H9 (cell line): ENCODE measurements at regions not wholly inside any gene's neighbourhood (a gene's known extent, or its start where the extent isn't known, plus 50 kb on each side); places are given as distances from the start of the nearest gene placed in this dataset.

Experiments used
- DNase-seq: peaks from one replicate; pipeline ENCODE4 v3.0.0-alpha.2; 2017
- H2AFZ ChIP-seq: one replicate; pipeline ENCODE4 v1.6.1; 2013; ENCODE audit warnings: mild to moderate bottlenecking, low read length, control low read depth, moderate library complexity
- H2AK5ac ChIP-seq: 2 replicates; pipeline ENCODE4 v1.6.1; 2013; ENCODE audit warnings: low read length, control low read depth, mixed read lengths; ENCODE audit not compliant: insufficient read length
- H2BK120ac ChIP-seq: one replicate; pipeline ENCODE4 v1.6.1; 2013; ENCODE audit warnings: low read depth, mild to moderate bottlenecking, low read length, control low read depth, inconsistent platforms; ENCODE audit not compliant: poor library complexity, severe bottlenecking
- H2BK12ac ChIP-seq: 2 replicates; pipeline ENCODE4 v1.6.1; 2013; ENCODE audit warnings: low read length, control low read depth, mixed read lengths, low read depth; ENCODE audit not compliant: insufficient read length
- H2BK15ac ChIP-seq: 2 replicates; pipeline ENCODE4 v1.6.1; 2013; ENCODE audit warnings: low read depth, low read length, control low read depth
- H2BK20ac ChIP-seq: one replicate; pipeline ENCODE4 v1.6.1; 2013; ENCODE audit warnings: low read depth, mild to moderate bottlenecking, low read length, control low read depth, inconsistent platforms; ENCODE audit not compliant: poor library complexity, severe bottlenecking
- H2BK5ac ChIP-seq: 2 replicates; pipeline ENCODE4 v1.6.1; 2013; ENCODE audit warnings: low read length, control low read depth, mixed read lengths; ENCODE audit not compliant: insufficient read length
- H3K14ac ChIP-seq: 2 replicates; pipeline ENCODE4 v1.6.1; 2013; ENCODE audit warnings: low read length, control low read depth; ENCODE audit not compliant: insufficient read depth
- H3K18ac ChIP-seq: 2 replicates; pipeline ENCODE4 v1.6.1; 2013; ENCODE audit warnings: low read depth, mild to moderate bottlenecking, mixed read lengths, low read length, control low read depth; ENCODE audit not compliant: insufficient read length
- H3K23ac ChIP-seq: 2 replicates; pipeline ENCODE4 v1.6.1; 2013; ENCODE audit warnings: low read length, control low read depth, mixed read lengths, low read depth; ENCODE audit not compliant: insufficient read length
- H3K23me2 ChIP-seq: 2 replicates; pipeline ENCODE4 v1.6.1; 2013; ENCODE audit warnings: low read depth, mild to moderate bottlenecking, mixed read lengths, low read length, control low read depth; ENCODE audit not compliant: insufficient read length, poor library complexity, severe bottlenecking
- H3K27ac ChIP-seq: 2 replicates; pipeline ENCODE4 v1.5.1; 2013; ENCODE audit warnings: low read length, control low read depth, mixed read lengths, low read depth; ENCODE audit not compliant: insufficient read length
- H3K27me3 ChIP-seq: 2 replicates; pipeline ENCODE4 v1.6.1; 2013; ENCODE audit warnings: low read length, control low read depth, inconsistent platforms; ENCODE audit not compliant: insufficient read depth
- H3K4ac ChIP-seq: 2 replicates; pipeline ENCODE4 v1.6.1; 2013; ENCODE audit warnings: low read depth, mild to moderate bottlenecking, control low read depth, inconsistent platforms, low read length, moderate library complexity
- H3K4me1 ChIP-seq: 2 replicates; pipeline ENCODE4 v1.6.1; 2013; ENCODE audit warnings: low read length, control low read depth, inconsistent platforms; ENCODE audit not compliant: insufficient read depth
- H3K4me2 ChIP-seq: 2 replicates; pipeline ENCODE4 v1.6.1; 2013; ENCODE audit warnings: low read length, control low read depth, mixed read lengths; ENCODE audit not compliant: insufficient read length, insufficient read depth
- H3K56ac ChIP-seq: 2 replicates; pipeline ENCODE4 v1.6.1; 2013; ENCODE audit warnings: low read depth, mild to moderate bottlenecking, mixed read lengths, low read length, control low read depth; ENCODE audit not compliant: insufficient read length
- H3K79me1 ChIP-seq: 2 replicates; pipeline ENCODE4 v1.6.1; 2013; ENCODE audit warnings: low read depth, mild to moderate bottlenecking, moderate library complexity, low read length, control low read depth, inconsistent platforms; ENCODE audit not compliant: insufficient read depth, poor library complexity, severe bottlenecking
- H3K79me2 ChIP-seq: 2 replicates; pipeline ENCODE4 v1.6.1; 2013; ENCODE audit warnings: low read length, control low read depth, inconsistent platforms; ENCODE audit not compliant: insufficient read depth
- H3K9ac ChIP-seq: 2 replicates; pipeline ENCODE4 v1.6.1; 2013; ENCODE audit warnings: low read length, control low read depth, mixed read lengths; ENCODE audit not compliant: insufficient read length; ENCODE audit errors: extremely low read depth
- H3K9me3 ChIP-seq: one replicate; pipeline ENCODE4 v1.6.1; 2013; ENCODE audit warnings: low read depth, low read length, inconsistent platforms; ENCODE audit not compliant: control insufficient read depth
- H3T11ph ChIP-seq: one replicate; pipeline ENCODE4 v1.6.1; 2013; ENCODE audit warnings: mild to moderate bottlenecking, low read length, control low read depth, inconsistent platforms
- H4K20me1 ChIP-seq: one replicate; pipeline ENCODE4 v1.6.1; 2013; ENCODE audit not compliant: control insufficient read depth, insufficient read length, insufficient read depth
- H4K5ac ChIP-seq: 2 replicates; pipeline ENCODE4 v1.6.1; 2013; ENCODE audit warnings: low read depth, mild to moderate bottlenecking, mixed read lengths, low read length, control low read depth; ENCODE audit not compliant: insufficient read length
- H4K8ac ChIP-seq: replicated peaks from 2 replicates; pipeline ENCODE4 v1.6.1; 2013; ENCODE audit warnings: low read length, control low read depth, mixed read lengths, low read depth; ENCODE audit not compliant: insufficient read length
- H4K91ac ChIP-seq: 2 replicates; pipeline ENCODE4 v1.6.1; 2013; ENCODE audit warnings: low read depth, mild to moderate bottlenecking, moderate library complexity, mixed read lengths, low read length, control low read depth; ENCODE audit not compliant: insufficient read length
- H3K27ac Mint-ChIP-seq, 3 experiments: 2 replicates in 2 of 3; 3 replicates in 1 of 3; pipeline ENCODE4 v1.8.0; 2020 to 2021; ENCODE audit warnings: mixed read lengths in 3 of 3, mild to moderate bottlenecking in 1 of 3, moderate library complexity in 1 of 3
- H3K27me3 Mint-ChIP-seq: 2 replicates; pipeline ENCODE4 v1.8.0; 2021; ENCODE audit warnings: low read depth, mild to moderate bottlenecking, moderate library complexity, mixed read lengths
- H3K36me3 Mint-ChIP-seq, 3 experiments: 2 replicates in 2 of 3; 3 replicates in 1 of 3; pipeline ENCODE4 v1.8.0; 2020 to 2021; ENCODE audit warnings: low read depth in 3 of 3, mixed read lengths in 3 of 3; ENCODE audit not compliant: insufficient read depth in 1 of 3
- H3K4me1 Mint-ChIP-seq, 2 experiments: 2 replicates each; pipeline ENCODE4 v1.8.0; 2020; ENCODE audit warnings: mixed read lengths in 2 of 2
- H3K4me3 Mint-ChIP-seq, 2 experiments: 2 replicates in 1 of 2; 3 replicates in 1 of 2; pipeline ENCODE4 v1.8.0; 2020 to 2021; ENCODE audit warnings: mild to moderate bottlenecking in 2 of 2, mixed read lengths in 2 of 2, moderate library complexity in 1 of 2
- H3K9me3 Mint-ChIP-seq, 2 experiments: 2 replicates in 1 of 2; 3 replicates in 1 of 2; pipeline ENCODE4 v1.8.0; 2020; ENCODE audit warnings: mild to moderate bottlenecking in 2 of 2, mixed read lengths in 2 of 2, moderate library complexity in 1 of 2
- WGBS: extraction: QIAGEN DNeasy Blood & Tissue Kit; methylation state at CpG from one replicate; pipeline ENCODE4 v1.1.7; 2013; ENCODE audit warnings: missing lambda C conversion rate, low lambda C conversion rate, mixed read lengths; ENCODE audit not compliant: insufficient read length; ENCODE audit errors: extremely low coverage; 5-methylcytosine and 5-hydroxymethylcytosine counted together
- TF ChIP-seq, protein P1 (sequence below): fragments of 200-600 bp; sonication (generic); conservative IDR thresholded peaks from 3 replicates; pipeline ENCODE4 v1.8.0; 2021; ENCODE audit warnings: antibody characterized with exemption, mild to moderate bottlenecking

DNA sequence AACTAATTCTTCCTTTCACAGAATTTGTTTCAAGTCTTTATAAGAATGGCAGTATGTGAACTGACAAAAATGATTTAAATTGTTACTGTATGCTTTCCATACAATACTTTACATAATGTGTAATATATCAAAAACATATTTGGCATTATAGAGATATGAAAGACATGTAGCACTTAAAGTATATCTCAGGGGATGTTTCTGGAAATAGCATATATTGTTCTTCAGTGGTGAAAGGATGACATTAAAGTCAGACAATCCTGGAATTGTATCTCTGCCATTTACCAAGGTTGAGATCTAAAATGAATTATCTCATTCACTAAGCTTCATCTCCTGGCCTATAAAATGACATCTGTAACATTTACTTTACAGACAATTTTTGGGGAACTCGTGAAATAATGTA lies 358.4 kb upstream of the EPHA5 start:
- Histone ChIP-seq H4K91ac (no peak overlapping the region), H3K18ac (no peak overlapping the region), H4K8ac (no peak overlapping the region), H3K27ac (no peak overlapping the region), H3K14ac (no peak overlapping the region), H3T11ph (no peak overlapping the region), H3K23me2 (no peaks in the 10 kb centered on the region), H2BK12ac (no peak overlapping the region), H3K9me3 (no peaks in the 10 kb centered on the region), H3K4ac (no peak overlapping the region), H3K27me3 (no peaks in the 10 kb centered on the region), H2BK20ac (no peak overlapping the region), H3K4me2 (no peak overlapping the region), H2BK5ac (no peak overlapping the region), H3K79me1 (no peaks in the 10 kb centered on the region), H4K20me1 (no peaks in the 10 kb centered on the region), H2BK15ac (no peak overlapping the region), H3K79me2 (no peaks in the 10 kb centered on the region), H2AK5ac (no peak overlapping the region), H4K5ac (no peak overlapping the region), H2AFZ (no peak overlapping the region), H2BK120ac (no peak overlapping the region), H3K23ac (no peak overlapping the region), H3K4me1 (no peaks in the 10 kb centered on the region), H3K56ac (no peak overlapping the region), H3K9ac (no peak overlapping the region)
- Mint-ChIP-seq H3K4me1 (no peaks in the 10 kb centered on the region), H3K9me3 (peaks cover 3 to 8% of the 10 kb centered on the region in 2 experiments; a peak in 3 of 5 replicates), H3K36me3 (peaks cover 0 to 9% (median 0%) of the 10 kb centered on the region in 3 experiments; a peak in 1 of 7 replicates), H3K4me3 (no peak overlapping the region), H3K27ac (no peak overlapping the region), H3K27me3 (no peaks in the 10 kb centered on the region)
- DNase-seq: no peak
- no CpG with 5 or more reads among the region's 1 CpG for WGBS
- TF ChIP-seq, protein P1, sequence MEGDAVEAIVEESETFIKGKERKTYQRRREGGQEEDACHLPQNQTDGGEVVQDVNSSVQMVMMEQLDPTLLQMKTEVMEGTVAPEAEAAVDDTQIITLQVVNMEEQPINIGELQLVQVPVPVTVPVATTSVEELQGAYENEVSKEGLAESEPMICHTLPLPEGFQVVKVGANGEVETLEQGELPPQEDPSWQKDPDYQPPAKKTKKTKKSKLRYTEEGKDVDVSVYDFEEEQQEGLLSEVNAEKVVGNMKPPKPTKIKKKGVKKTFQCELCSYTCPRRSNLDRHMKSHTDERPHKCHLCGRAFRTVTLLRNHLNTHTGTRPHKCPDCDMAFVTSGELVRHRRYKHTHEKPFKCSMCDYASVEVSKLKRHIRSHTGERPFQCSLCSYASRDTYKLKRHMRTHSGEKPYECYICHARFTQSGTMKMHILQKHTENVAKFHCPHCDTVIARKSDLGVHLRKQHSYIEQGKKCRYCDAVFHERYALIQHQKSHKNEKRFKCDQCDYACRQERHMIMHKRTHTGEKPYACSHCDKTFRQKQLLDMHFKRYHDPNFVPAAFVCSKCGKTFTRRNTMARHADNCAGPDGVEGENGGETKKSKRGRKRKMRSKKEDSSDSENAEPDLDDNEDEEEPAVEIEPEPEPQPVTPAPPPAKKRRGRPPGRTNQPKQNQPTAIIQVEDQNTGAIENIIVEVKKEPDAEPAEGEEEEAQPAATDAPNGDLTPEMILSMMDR: no peak
